ENCODE measurements at regions not wholly inside any gene's neighbourhood (a gene's known extent, or its start where the extent isn't known, plus 50 kb on each side); places are given as distances from the start of the nearest gene placed in this dataset.

DNA sequence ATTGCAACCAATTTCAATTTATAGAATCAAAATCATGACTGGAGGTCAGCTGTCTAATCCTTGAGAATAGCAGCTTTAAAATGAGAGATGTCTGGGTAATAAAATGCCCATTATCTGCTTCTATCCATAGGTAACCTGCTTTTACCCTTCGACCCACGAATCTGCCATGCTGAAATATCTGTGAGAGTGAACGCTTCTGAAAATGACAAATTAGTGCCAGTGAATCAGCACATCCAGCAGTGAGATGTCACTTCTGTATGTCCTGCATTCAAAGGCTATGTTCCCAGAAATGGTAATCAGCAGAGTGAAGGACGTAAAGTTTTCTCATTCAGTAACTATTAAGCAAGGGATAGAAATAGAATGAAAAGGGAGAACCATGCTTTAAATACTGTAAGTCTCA, 532.4 kb upstream of the ITGA1 start:
- H3K4me3 ChIP-seq (ENCODE audit: low read length), result no peak overlapping the region
- TF ChIP-seq CTCF (conservative IDR thresholded peaks at IDR 0.05; ENCODE audit: low read depth, low read length), result no peak
- no peak for DNase-seq (ENCODE audit: low read depth)

DNA sequence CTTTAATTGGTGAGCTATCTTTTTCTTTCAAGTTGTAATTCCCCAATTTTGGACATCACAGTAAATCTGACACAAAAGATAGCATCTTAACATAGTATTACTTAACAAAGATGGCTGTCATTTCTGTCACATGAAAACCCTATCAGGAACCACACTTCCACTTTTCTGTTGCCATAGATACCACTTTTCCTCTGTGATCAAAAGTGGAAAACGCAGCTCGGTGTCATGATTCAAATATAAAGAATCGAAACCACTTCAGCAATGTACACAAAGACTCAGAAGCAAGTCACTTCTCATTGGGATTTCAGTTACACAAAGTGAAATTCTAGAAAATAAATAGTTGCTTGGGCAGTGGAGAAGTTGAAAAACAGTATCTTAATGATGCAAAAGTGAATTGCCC, 524.9 kb upstream of the ITGA1 start:
- no peak for DNase-seq (ENCODE audit: low read depth)
- no peak overlapping the region for H3K4me3 ChIP-seq (ENCODE audit: low read length)
- TF ChIP-seq CTCF (conservative IDR thresholded peaks at IDR 0.05; ENCODE audit: low read depth, low read length), result no peak

- no peak for DNase-seq (ENCODE audit: low read depth)
- TF ChIP-seq CTCF (conservative IDR thresholded peaks at IDR 0.05; ENCODE audit: low read depth, low read length), result no peak
- H3K4me3 ChIP-seq (ENCODE audit: low read length), result no peak overlapping the region
These were observed 518.3 kb upstream of the ITGA1 start for GRCh38 chr5:52269401-52269800.

GRCh38 chr5:52269859-52270258, 517.9 kb upstream of the ITGA1 start:
- no peak overlapping the region for H3K4me3 ChIP-seq (ENCODE audit: low read length)
- no peak for TF ChIP-seq CTCF (conservative IDR thresholded peaks at IDR 0.05; ENCODE audit: low read depth, low read length)
- DNase-seq (ENCODE audit: low read depth), result no peak

DNA sequence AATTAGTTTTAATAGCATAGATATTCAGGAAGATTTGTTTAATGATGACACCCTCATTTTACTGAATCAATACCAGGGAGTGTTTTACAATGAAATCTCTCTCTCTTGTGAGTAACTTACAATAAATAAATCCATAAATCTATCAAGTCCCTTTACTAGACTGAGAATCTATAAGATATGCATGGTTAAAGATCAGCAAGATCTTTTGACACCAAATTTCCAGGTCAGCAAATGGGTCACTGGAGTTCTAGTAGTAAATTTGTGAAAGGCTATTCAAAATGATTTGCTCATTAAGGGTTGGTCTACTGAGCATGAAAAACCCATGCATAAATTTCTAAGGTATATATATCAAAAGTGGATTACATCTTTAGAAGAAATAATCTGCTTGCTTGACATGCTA, 512.1 kb upstream of the ITGA1 start:
- no peak for DNase-seq (ENCODE audit: low read depth)
- no peak overlapping the region for H3K4me3 ChIP-seq (ENCODE audit: low read length)
- TF ChIP-seq CTCF (conservative IDR thresholded peaks at IDR 0.05; ENCODE audit: low read depth, low read length), result no peak

- no peak for DNase-seq (ENCODE audit: low read depth)
- no peak for TF ChIP-seq CTCF (conservative IDR thresholded peaks at IDR 0.05; ENCODE audit: low read depth, low read length)
- no peak overlapping the region for H3K4me3 ChIP-seq (ENCODE audit: low read length)
These were observed 510.6 kb upstream of the ITGA1 start for GRCh38 chr5:52277101-52277500.

- TF ChIP-seq CTCF (conservative IDR thresholded peaks at IDR 0.05; ENCODE audit: low read depth, low read length), result no peak
- H3K4me3 ChIP-seq (ENCODE audit: low read length), result no peak overlapping the region
- no peak for DNase-seq (ENCODE audit: low read depth)
These were observed 505.1 kb upstream of the ITGA1 start for GRCh38 chr5:52282647-52283046.
